Stomach (tissue), 4 donors: ENCODE measurements at regions not wholly inside any gene's neighbourhood (a gene's known extent, or its start where the extent isn't known, plus 50 kb on each side); places are given as distances from the start of the nearest gene placed in this dataset.

ENCODE experiments used
- CTCF ChIP-seq, 7 experiments: fragments of 450-650 bp in 4 of 7; fragments of 200-600 bp in 3 of 7; sonication (generic) in 3 of 7; IDR thresholded peaks; one replicate each; pipeline ENCODE4 v1.5.1; 2016 to 2019; ENCODE audit warnings: antibody characterized with exemption in 7 of 7, control low read depth in 2 of 7, mild to moderate bottlenecking in 1 of 7
- EP300 ChIP-seq: sonication (generic); formaldehyde crosslinking; IDR thresholded peaks from one replicate; pipeline ENCODE4 v1.6.1; 2017; ENCODE audit warnings: antibody characterized with exemption
- POLR2A ChIP-seq, 4 donors: fragments of 450-650 bp; IDR thresholded peaks; one replicate each; pipeline ENCODE4 v1.6.1; 2016; ENCODE audit warnings: antibody characterized with exemption in 4 of 4, control low read depth in 2 of 4, mild to moderate bottlenecking in 1 of 4, moderate library complexity in 1 of 4

DNA sequence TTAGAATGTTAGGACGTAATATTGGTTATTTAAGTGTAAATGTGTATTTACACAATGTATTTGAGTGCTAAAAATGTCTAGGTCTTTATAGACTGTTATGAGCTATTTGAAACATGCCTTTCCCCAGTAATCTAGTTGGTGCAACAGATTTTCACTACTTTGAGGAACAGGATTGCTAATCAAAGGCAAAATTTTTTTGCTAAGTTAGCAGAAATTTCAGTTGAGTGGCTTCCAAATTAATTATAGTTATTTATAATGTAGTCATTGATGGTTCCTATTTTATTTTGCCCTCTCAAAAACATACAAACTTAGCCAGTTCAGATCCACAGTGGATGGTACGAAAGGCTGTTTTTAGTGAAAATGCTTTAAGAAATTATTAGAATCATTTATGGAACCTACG lies 78.7 kb upstream of the LYZL2 start:
- TF ChIP-seq POLR2A (IDR thresholded peaks at IDR 0.05): no peak
- no peak for TF ChIP-seq EP300
- TF ChIP-seq CTCF (IDR thresholded peaks at IDR 0.05): no peak
